ENCODE measurements at regions not wholly inside any gene's neighbourhood (a gene's known extent, or its start where the extent isn't known, plus 50 kb on each side); places are given as distances from the start of the nearest gene placed in this dataset.

DNA sequence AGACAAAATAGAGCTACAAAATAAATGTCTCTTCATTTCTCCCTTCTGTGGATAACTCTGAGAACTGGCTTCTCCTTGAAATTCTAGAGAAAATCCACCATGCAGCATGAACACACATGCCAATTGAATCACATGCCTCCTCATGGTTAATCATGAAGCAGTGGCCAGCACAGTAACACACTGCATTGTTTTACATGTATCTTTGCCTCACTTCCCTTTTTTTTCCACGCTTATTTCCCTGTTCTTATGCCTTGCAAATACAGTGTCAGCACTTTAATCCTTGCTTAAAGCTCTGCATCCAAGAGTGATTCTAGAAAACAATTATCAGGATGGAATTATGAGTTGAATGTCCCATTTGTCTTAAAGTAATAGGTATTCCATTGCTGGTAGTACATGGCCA, 50.3 kb upstream of the ZBTB7C start:
- Histone ChIP-seq H3K9me3 (ENCODE audit: insufficient read depth, low read depth, low read length) (no peaks in the 10 kb centered on the region), H2AFZ (ENCODE audit: low read length) (no peak overlapping the region), H3K79me2 (ENCODE audit: insufficient read depth, low read length) (no peaks in the 10 kb centered on the region), H3K27me3 (ENCODE audit: insufficient read depth, low read length, poor library complexity, severe bottlenecking) (peaks cover 78% of the 10 kb centered on the region), H3K36me3 (ENCODE audit: insufficient read depth, low read length) (no peaks in the 10 kb centered on the region), H3K4me3 (ENCODE audit: low read length, poor library complexity, severe bottlenecking) (no peak overlapping the region), H3K4me1 (ENCODE audit: insufficient read depth, low read length, poor library complexity, severe bottlenecking) (peaks cover 23% of the 10 kb centered on the region), H3F3A (ENCODE audit: low read depth) (no peaks in the 10 kb centered on the region), H4K20me1 (ENCODE audit: insufficient read depth, low read length, poor library complexity, severe bottlenecking) (no peaks in the 10 kb centered on the region), H3K9ac (ENCODE audit: low read depth, low read length, poor library complexity, severe bottlenecking) (no peak overlapping the region), H3K4me2 (ENCODE audit: low read depth, low read length, poor library complexity, severe bottlenecking) (no peak overlapping the region), H3K9me2 (replicated peaks; ENCODE audit: low read depth, low read length) (no peaks in the 10 kb centered on the region)
- TF ChIP-seq EZH2phosphoT487 (IDR thresholded peaks at IDR 0.05; ENCODE audit: borderline replicate concordance), result no peak
- TF ChIP-seq, protein P1, sequence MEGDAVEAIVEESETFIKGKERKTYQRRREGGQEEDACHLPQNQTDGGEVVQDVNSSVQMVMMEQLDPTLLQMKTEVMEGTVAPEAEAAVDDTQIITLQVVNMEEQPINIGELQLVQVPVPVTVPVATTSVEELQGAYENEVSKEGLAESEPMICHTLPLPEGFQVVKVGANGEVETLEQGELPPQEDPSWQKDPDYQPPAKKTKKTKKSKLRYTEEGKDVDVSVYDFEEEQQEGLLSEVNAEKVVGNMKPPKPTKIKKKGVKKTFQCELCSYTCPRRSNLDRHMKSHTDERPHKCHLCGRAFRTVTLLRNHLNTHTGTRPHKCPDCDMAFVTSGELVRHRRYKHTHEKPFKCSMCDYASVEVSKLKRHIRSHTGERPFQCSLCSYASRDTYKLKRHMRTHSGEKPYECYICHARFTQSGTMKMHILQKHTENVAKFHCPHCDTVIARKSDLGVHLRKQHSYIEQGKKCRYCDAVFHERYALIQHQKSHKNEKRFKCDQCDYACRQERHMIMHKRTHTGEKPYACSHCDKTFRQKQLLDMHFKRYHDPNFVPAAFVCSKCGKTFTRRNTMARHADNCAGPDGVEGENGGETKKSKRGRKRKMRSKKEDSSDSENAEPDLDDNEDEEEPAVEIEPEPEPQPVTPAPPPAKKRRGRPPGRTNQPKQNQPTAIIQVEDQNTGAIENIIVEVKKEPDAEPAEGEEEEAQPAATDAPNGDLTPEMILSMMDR (conservative IDR thresholded peaks at IDR 0.05; ENCODE audit: low read length), result no peak

DNA sequence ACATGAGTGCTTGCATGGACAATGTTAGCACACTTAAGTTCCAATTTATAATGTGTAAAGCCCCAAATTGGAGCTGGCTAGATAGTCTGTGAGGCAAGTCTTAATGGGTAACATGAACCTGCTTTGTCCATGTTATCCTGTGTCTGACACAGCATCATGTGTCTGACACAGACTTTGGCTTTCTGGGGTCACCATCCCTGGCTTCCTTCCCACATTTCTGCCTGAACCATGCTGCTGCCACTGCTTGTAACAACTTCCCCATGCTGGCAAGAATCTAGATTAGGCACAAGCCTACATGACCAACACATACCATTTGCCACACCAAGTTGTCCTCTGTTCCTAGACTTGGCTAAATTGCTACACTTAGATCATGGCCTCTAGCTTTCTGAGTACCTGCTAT, 49.8 kb upstream of the ZBTB7C start:
- no peaks in the 10 kb centered on the region for H4K20me1 ChIP-seq (ENCODE audit: insufficient read depth, low read length, poor library complexity, severe bottlenecking)
- peaks cover 83% of the 10 kb centered on the region for H3K27me3 ChIP-seq (ENCODE audit: insufficient read depth, low read length, poor library complexity, severe bottlenecking)
- TF ChIP-seq, protein P1 (conservative IDR thresholded peaks at IDR 0.05; ENCODE audit: low read length), result no peak
- TF ChIP-seq EZH2phosphoT487 (IDR thresholded peaks at IDR 0.05; ENCODE audit: borderline replicate concordance), result no peak
- peaks cover 26% of the 10 kb centered on the region for H3K4me1 ChIP-seq (ENCODE audit: insufficient read depth, low read length, poor library complexity, severe bottlenecking)
- no peaks in the 10 kb centered on the region for H3K9me3 ChIP-seq (ENCODE audit: insufficient read depth, low read depth, low read length)
- no peaks in the 10 kb centered on the region for H3F3A ChIP-seq (ENCODE audit: low read depth)
- H3K9me2 ChIP-seq (replicated peaks; ENCODE audit: low read depth, low read length), result no peaks in the 10 kb centered on the region
- no peak overlapping the region for H2AFZ ChIP-seq (ENCODE audit: low read length)
- H3K9ac ChIP-seq (ENCODE audit: low read depth, low read length, poor library complexity, severe bottlenecking), result no peak overlapping the region
- no peaks in the 10 kb centered on the region for H3K36me3 ChIP-seq (ENCODE audit: insufficient read depth, low read length)
- H3K4me2 ChIP-seq (ENCODE audit: low read depth, low read length, poor library complexity, severe bottlenecking), result no peak overlapping the region
- H3K79me2 ChIP-seq (ENCODE audit: insufficient read depth, low read length), result no peaks in the 10 kb centered on the region
- H3K4me3 ChIP-seq (ENCODE audit: low read length, poor library complexity, severe bottlenecking), result no peak overlapping the region

Measured in Loucy (cell line).